Ishikawa (cell line): ENCODE measurements at regions not wholly inside any gene's neighbourhood (a gene's known extent, or its start where the extent isn't known, plus 50 kb on each side); places are given as distances from the start of the nearest gene placed in this dataset.

Source experiments
- CEBPB ChIP-seq: IDR thresholded peaks from 2 replicates; pipeline ENCODE4 v1.6.1; 2012
- CREB1 ChIP-seq: IDR thresholded peaks from 2 replicates; pipeline ENCODE4 v1.6.1; 2012; ENCODE audit warnings: low read depth
- EGR1 ChIP-seq: IDR thresholded peaks from 2 replicates; pipeline ENCODE4 v1.6.1; 2012
- EP300 ChIP-seq: IDR thresholded peaks from 2 replicates; pipeline ENCODE4 v1.6.1; 2012; ENCODE audit warnings: borderline replicate concordance
- FOXM1 ChIP-seq: IDR thresholded peaks from 2 replicates; pipeline ENCODE4 v1.6.1; 2012; ENCODE audit warnings: low read depth, borderline replicate concordance
- MAX ChIP-seq: IDR thresholded peaks from 2 replicates; pipeline ENCODE4 v1.6.1; 2012
- NFIC ChIP-seq: IDR thresholded peaks from 2 replicates; pipeline ENCODE4 v1.6.1; 2012
- RAD21 ChIP-seq: IDR thresholded peaks from 2 replicates; pipeline ENCODE4 v1.6.1; 2012; ENCODE audit warnings: low read depth
- TAF1 ChIP-seq: IDR thresholded peaks from 2 replicates; pipeline ENCODE4 v1.6.1; 2012; ENCODE audit warnings: low read depth, mild to moderate bottlenecking
- TCF12 ChIP-seq: IDR thresholded peaks from 2 replicates; pipeline ENCODE4 v1.6.1; 2012; ENCODE audit warnings: low read depth
- TEAD4 ChIP-seq: IDR thresholded peaks from 2 replicates; pipeline ENCODE4 v1.6.1; 2012
- YY1 ChIP-seq: IDR thresholded peaks from 2 replicates; pipeline ENCODE4 v1.6.1; 2012; ENCODE audit warnings: low read depth
- ZBTB7A ChIP-seq: IDR thresholded peaks from 2 replicates; pipeline ENCODE4 v1.6.1; 2012; ENCODE audit warnings: low read depth
- TF ChIP-seq, protein P1 (sequence below): IDR thresholded peaks from 2 replicates; pipeline ENCODE4 v1.6.1; 2012; ENCODE audit warnings: low read depth, mild to moderate bottlenecking
- TF ChIP-seq, protein P2 (sequence below): IDR thresholded peaks from 2 replicates; pipeline ENCODE4 v1.6.1; 2012

DNA sequence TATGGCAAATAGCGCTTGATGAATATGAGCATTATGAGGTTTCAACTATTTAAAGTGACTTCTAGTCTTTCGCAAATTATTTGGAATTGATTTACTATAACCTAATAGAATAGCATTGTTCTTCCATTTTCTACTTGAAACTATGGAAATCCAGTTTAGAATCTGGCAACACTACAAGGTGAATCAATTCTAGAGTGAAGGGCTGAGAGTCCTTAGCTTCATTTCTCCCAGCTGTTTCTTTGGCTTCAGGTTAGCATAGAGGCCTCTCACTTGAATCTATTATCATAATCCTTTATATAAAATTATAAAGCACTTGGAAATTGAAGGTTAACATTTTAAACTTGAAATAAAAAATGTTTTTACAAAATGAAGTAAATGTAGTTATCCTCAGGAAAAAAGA is 318.8 kb downstream of the CCDC85A start:
- TF ChIP-seq NFIC, result no peak
- no peak for TF ChIP-seq TCF12
- TF ChIP-seq YY1, result no peak
- TF ChIP-seq EP300, result no peak
- TF ChIP-seq MAX, result no peak
- TF ChIP-seq, protein P1, sequence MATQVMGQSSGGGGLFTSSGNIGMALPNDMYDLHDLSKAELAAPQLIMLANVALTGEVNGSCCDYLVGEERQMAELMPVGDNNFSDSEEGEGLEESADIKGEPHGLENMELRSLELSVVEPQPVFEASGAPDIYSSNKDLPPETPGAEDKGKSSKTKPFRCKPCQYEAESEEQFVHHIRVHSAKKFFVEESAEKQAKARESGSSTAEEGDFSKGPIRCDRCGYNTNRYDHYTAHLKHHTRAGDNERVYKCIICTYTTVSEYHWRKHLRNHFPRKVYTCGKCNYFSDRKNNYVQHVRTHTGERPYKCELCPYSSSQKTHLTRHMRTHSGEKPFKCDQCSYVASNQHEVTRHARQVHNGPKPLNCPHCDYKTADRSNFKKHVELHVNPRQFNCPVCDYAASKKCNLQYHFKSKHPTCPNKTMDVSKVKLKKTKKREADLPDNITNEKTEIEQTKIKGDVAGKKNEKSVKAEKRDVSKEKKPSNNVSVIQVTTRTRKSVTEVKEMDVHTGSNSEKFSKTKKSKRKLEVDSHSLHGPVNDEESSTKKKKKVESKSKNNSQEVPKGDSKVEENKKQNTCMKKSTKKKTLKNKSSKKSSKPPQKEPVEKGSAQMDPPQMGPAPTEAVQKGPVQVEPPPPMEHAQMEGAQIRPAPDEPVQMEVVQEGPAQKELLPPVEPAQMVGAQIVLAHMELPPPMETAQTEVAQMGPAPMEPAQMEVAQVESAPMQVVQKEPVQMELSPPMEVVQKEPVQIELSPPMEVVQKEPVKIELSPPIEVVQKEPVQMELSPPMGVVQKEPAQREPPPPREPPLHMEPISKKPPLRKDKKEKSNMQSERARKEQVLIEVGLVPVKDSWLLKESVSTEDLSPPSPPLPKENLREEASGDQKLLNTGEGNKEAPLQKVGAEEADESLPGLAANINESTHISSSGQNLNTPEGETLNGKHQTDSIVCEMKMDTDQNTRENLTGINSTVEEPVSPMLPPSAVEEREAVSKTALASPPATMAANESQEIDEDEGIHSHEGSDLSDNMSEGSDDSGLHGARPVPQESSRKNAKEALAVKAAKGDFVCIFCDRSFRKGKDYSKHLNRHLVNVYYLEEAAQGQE, result no peak
- no peak for TF ChIP-seq CREB1
- TF ChIP-seq, protein P2, sequence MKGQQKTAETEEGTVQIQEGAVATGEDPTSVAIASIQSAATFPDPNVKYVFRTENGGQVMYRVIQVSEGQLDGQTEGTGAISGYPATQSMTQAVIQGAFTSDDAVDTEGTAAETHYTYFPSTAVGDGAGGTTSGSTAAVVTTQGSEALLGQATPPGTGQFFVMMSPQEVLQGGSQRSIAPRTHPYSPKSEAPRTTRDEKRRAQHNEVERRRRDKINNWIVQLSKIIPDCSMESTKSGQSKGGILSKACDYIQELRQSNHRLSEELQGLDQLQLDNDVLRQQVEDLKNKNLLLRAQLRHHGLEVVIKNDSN, result no peak
- TF ChIP-seq CEBPB, result no peak
- no peak for TF ChIP-seq ZBTB7A
- no peak for TF ChIP-seq FOXM1
- TF ChIP-seq RAD21, result no peak
- no peak for TF ChIP-seq TAF1
- no peak for TF ChIP-seq EGR1

- TF ChIP-seq, protein P1, result no peak
- TF ChIP-seq MAX, result no peak
- TF ChIP-seq CEBPB, result no peak
- no peak for TF ChIP-seq TAF1
- TF ChIP-seq ZBTB7A, result no peak
- TF ChIP-seq NFIC, result no peak
- no peak for TF ChIP-seq EGR1
- TF ChIP-seq, protein P2, result no peak
Observed at GRCh38 chr2:56505885-56506284, 322.1 kb downstream of the CCDC85A start.

DNA sequence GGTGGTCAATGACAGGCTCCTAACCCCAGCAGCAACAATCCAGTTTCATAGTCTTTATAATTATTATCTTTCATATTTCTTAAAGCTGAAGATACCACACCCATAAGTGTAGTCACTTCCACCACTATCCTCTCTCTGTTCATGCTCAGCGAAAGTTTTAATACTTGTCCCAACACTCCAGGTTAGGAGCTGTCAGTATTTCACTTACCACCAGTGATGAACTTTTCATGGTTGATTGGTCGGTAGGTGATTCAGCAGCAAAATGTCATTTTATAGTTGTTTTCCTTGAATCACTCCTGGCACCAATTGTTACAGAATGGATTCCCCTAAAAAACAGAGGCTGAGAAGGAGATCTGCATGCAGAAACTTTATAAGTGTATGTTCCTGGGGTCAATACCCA is 324.9 kb downstream of the CCDC85A start:
- TF ChIP-seq NFIC (no peak), RAD21 (no peak), CEBPB (no peak)
- TF ChIP-seq, protein P2, result no peak

- TF ChIP-seq TAF1 (no peak), EP300 (no peak), FOXM1 (no peak), EGR1 (no peak), MAX (no peak), ZBTB7A (no peak), TEAD4 (no peak), NFIC (no peak), CEBPB (no peak), RAD21 (no peak), TCF12 (no peak), YY1 (no peak), CREB1 (no peak)
- TF ChIP-seq, protein P2, result no peak
- TF ChIP-seq, protein P1, result no peak
Observed at GRCh38 chr2:56510610-56511009, 326.8 kb downstream of the CCDC85A start.
